Kasumi-1 (cell line): ENCODE measurements at regions not wholly inside any gene's neighbourhood (a gene's known extent, or its start where the extent isn't known, plus 50 kb on each side); places are given as distances from the start of the nearest gene placed in this dataset.
A peak's percentile ranks its signal among the peaks of the same experiment; 100 is the strongest.

Source experiments
- DNase-seq, 2 experiments: peaks; one replicate each; lab custom pipeline; 2025; lab: John Stamatoyannopoulos, UW

GRCh38 chr10:104576611-104577010 is 64.5 kb upstream of the SORCS3 start:
- DNase-seq = no peak

- no peak for DNase-seq
Observed at GRCh38 chr10:104577163-104577562, 63.9 kb upstream of the SORCS3 start.

- no peak for DNase-seq
Observed at GRCh38 chr10:104577861-104578521, 63.1 kb upstream of the SORCS3 start.

- no peak for DNase-seq
Observed at GRCh38 chr10:104578671-104579070, 62.4 kb upstream of the SORCS3 start.

- no peak for DNase-seq
Observed at GRCh38 chr10:104579136-104579535, 62.0 kb upstream of the SORCS3 start.

GRCh38 chr10:104580321-104580720 is 60.8 kb upstream of the SORCS3 start:
- DNase-seq = no peak

- DNase-seq = peak; percentile 63 to 73
Observed at GRCh38 chr10:104580774-104581675, 60.1 kb upstream of the SORCS3 start.

- DNase-seq = no peak
Observed at GRCh38 chr10:104581884-104582601, 59.0 kb upstream of the SORCS3 start.

- DNase-seq = no peak
Observed at GRCh38 chr10:104582602-104582951, 58.5 kb upstream of the SORCS3 start.

- DNase-seq = no peak
Observed at GRCh38 chr10:104582966-104583365, 58.1 kb upstream of the SORCS3 start.

GRCh38 chr10:104584541-104584940 is 56.5 kb upstream of the SORCS3 start:
- no peak for DNase-seq

GRCh38 chr10:104587751-104588150 is 53.3 kb upstream of the SORCS3 start:
- DNase-seq = no peak

- DNase-seq = no peak
Observed at GRCh38 chr10:104589431-104589830, 51.7 kb upstream of the SORCS3 start.

- DNase-seq = no peak
Observed at GRCh38 chr10:104589871-104590270, 51.2 kb upstream of the SORCS3 start.
